H1 (cell line): ENCODE measurements at regions not wholly inside any gene's neighbourhood (a gene's known extent, or its start where the extent isn't known, plus 50 kb on each side); places are given as distances from the start of the nearest gene placed in this dataset.

Experiments used
- CBX8 ChIP-seq: fragments of 300-800, 300-1000 bp; sonication (generic); IDR thresholded peaks from 2 replicates; pipeline ENCODE4 v1.7.1; 2016; ENCODE audit warnings: low read depth, low read length, borderline replicate concordance
- CTCF ChIP-seq, 3 experiments: IDR thresholded peaks; 1 replicate in 2 of 3; 2 replicates in 1 of 3; pipeline versions ENCODE4 v1.5.1 to v1.6.1; 2011; ENCODE audit warnings: low read length in 3 of 3, mild to moderate bottlenecking in 3 of 3, inconsistent platforms in 2 of 3, low read depth in 1 of 3, moderate library complexity in 1 of 3; ENCODE audit not compliant: insufficient read depth in 1 of 3; ENCODE audit errors: control extremely low read depth in 1 of 3
- EGR1 ChIP-seq: IDR thresholded peaks from 2 replicates; pipeline ENCODE4 v1.6.1; 2011; ENCODE audit warnings: low read depth, low read length, borderline replicate concordance
- EZH2 ChIP-seq: fragments of 200-600 bp; sonication (generic); IDR thresholded peaks from 2 replicates; pipeline ENCODE4 v1.7.1; 2012; ENCODE audit warnings: low read depth, mild to moderate bottlenecking, moderate library complexity, low read length, inconsistent platforms; ENCODE audit not compliant: severe bottlenecking
- KDM5A ChIP-seq: fragments of 200-600 bp; IDR thresholded peaks from 2 replicates; pipeline ENCODE4 v1.7.1; 2012; ENCODE audit warnings: mild to moderate bottlenecking, low read length, inconsistent platforms, mixed read lengths
- POLR2A ChIP-seq, 2 experiments: IDR thresholded peaks; 1 replicate in 1 of 2; 2 replicates in 1 of 2; pipeline ENCODE4 v1.6.1; 2011; ENCODE audit warnings: low read depth in 2 of 2, low read length in 2 of 2, mild to moderate bottlenecking in 2 of 2; ENCODE audit errors: control extremely low read depth in 1 of 2
- POU5F1 ChIP-seq: IDR thresholded peaks from 2 replicates; pipeline ENCODE4 v1.6.1; 2011; ENCODE audit warnings: low read depth, mild to moderate bottlenecking, low read length, moderate library complexity
- SAP30 ChIP-seq: fragments of 300-600 bp; sonication (generic); IDR thresholded peaks from 2 replicates; pipeline ENCODE4 v1.7.1; 2012; ENCODE audit warnings: low read length, moderate library complexity, mild to moderate bottlenecking, inconsistent platforms; ENCODE audit not compliant: insufficient read depth, insufficient replicate concordance
- TAF1 ChIP-seq: IDR thresholded peaks from 2 replicates; pipeline ENCODE4 v1.6.1; 2011; ENCODE audit warnings: mild to moderate bottlenecking, low read depth, low read length
- USF2 ChIP-seq: IDR thresholded peaks from 2 replicates; pipeline ENCODE4 v1.6.1; 2011; ENCODE audit warnings: low read length, improper control_type of control experiment

DNA sequence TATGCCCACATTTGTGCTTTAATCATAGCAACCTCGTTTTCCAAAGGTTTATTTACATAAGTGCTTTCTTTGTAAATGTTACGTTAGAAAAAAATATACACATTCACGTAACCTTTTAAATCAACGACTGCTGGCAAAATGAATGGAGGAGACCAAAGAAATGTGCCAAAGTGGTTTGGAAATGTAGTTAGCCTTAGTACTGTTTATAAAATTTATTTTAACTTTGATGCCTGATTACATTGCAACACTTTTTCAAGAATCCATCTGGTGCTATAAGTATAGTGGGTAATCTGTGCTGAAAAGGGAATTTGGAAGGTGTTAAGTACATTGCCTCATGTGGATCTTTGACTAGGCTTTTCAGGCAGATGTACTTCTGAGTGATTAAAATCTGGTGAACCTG is 108.9 kb downstream of the IFI44 start:
- no peak for TF ChIP-seq POLR2A (IDR thresholded peaks at IDR 0.05; ENCODE audit: control extremely low read depth in 1 of 2, low read depth in 2 of 2, low read length in 2 of 2)
- no peak for TF ChIP-seq TAF1
- no peak for TF ChIP-seq EZH2
- TF ChIP-seq CTCF (IDR thresholded peaks at IDR 0.05; ENCODE audit: control extremely low read depth in 1 of 3, insufficient read depth in 1 of 3, low read depth in 1 of 3, low read length in 3 of 3), result no peak
- no peak for TF ChIP-seq EGR1
- TF ChIP-seq CBX8, result no peak
- TF ChIP-seq KDM5A, result no peak
- TF ChIP-seq USF2, result no peak
- TF ChIP-seq POU5F1, result no peak
- no peak for TF ChIP-seq SAP30
